ENCODE measurements at regions not wholly inside any gene's neighbourhood (a gene's known extent, or its start where the extent isn't known, plus 50 kb on each side); places are given as distances from the start of the nearest gene placed in this dataset.
A peak's percentile ranks its signal among the peaks of the same experiment; 100 is the strongest.

DNA sequence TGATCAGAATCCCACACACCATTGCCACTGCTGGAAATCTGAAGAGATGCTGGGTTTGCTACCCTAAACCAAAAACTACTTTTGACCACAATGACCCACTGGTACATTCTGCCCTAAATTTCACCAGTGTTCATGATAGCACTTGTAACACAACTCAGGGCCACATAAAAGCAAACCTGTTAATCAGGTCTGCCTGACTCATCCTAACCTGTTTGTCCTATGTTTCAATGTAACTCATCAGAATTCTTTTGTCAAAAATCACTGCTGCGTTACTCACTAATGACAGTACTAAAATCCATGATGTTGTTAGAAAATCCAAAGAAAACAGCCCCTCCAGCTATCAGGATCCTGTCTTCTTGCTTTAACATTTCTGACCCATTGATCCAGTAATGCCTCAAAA is 55.6 kb upstream of the XCR1 start:
- TF ChIP-seq, protein P1, sequence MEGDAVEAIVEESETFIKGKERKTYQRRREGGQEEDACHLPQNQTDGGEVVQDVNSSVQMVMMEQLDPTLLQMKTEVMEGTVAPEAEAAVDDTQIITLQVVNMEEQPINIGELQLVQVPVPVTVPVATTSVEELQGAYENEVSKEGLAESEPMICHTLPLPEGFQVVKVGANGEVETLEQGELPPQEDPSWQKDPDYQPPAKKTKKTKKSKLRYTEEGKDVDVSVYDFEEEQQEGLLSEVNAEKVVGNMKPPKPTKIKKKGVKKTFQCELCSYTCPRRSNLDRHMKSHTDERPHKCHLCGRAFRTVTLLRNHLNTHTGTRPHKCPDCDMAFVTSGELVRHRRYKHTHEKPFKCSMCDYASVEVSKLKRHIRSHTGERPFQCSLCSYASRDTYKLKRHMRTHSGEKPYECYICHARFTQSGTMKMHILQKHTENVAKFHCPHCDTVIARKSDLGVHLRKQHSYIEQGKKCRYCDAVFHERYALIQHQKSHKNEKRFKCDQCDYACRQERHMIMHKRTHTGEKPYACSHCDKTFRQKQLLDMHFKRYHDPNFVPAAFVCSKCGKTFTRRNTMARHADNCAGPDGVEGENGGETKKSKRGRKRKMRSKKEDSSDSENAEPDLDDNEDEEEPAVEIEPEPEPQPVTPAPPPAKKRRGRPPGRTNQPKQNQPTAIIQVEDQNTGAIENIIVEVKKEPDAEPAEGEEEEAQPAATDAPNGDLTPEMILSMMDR (IDR thresholded peaks at IDR 0.05; ENCODE audit: control insufficient read depth, extremely low read depth, insufficient read depth): no peak
- peak; percentile 80 for DNase-seq (ENCODE audit: low read depth)
- no peak overlapping the region for H3K4me3 ChIP-seq (ENCODE audit: low read depth, low read length)

DNA sequence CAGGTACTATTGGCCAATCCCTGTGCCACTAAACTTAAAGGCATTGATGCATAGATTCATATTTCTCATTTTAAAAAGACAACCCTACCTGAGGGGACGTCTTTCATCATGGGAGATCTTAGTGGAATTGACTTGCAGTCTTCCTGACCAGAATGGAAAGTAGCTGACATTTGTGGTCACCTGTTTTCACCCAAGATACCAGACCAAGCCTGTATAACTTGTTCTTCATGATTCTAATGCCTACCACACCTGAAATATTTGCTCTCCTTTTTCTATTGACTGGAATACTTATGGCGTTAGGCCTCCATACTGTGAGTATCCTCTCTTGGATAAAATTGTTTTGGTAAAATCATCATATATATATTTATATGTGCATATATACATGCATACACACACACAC is 54.7 kb upstream of the XCR1 start:
- DNase-seq (ENCODE audit: low read depth): no peak
- TF ChIP-seq, protein P1 (IDR thresholded peaks at IDR 0.05; ENCODE audit: control insufficient read depth, extremely low read depth, insufficient read depth): no peak
- H3K4me3 ChIP-seq (ENCODE audit: low read depth, low read length): no peak overlapping the region

DNA sequence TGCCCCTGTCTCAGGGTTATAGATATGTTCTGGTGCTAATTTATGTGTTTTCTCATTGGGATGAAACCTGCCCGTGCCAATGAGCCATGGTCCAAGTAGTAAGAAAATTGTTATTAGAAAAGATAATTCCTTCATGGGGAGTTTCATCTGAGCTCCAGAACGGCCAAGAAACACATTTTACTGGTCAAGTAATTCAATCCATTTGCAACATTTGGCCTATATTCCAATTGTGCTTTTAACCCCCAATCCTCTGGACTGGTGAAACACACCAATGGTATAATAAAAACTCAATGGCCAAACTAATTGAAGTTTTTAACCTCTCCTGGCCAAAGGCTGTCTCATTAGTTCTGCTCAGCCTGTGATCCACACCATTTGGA is 53.7 kb upstream of the XCR1 start:
- no peak for DNase-seq (ENCODE audit: low read depth)
- TF ChIP-seq, protein P1 (IDR thresholded peaks at IDR 0.05; ENCODE audit: control insufficient read depth, extremely low read depth, insufficient read depth): no peak
- H3K4me3 ChIP-seq (ENCODE audit: low read depth, low read length): no peak overlapping the region

DNA sequence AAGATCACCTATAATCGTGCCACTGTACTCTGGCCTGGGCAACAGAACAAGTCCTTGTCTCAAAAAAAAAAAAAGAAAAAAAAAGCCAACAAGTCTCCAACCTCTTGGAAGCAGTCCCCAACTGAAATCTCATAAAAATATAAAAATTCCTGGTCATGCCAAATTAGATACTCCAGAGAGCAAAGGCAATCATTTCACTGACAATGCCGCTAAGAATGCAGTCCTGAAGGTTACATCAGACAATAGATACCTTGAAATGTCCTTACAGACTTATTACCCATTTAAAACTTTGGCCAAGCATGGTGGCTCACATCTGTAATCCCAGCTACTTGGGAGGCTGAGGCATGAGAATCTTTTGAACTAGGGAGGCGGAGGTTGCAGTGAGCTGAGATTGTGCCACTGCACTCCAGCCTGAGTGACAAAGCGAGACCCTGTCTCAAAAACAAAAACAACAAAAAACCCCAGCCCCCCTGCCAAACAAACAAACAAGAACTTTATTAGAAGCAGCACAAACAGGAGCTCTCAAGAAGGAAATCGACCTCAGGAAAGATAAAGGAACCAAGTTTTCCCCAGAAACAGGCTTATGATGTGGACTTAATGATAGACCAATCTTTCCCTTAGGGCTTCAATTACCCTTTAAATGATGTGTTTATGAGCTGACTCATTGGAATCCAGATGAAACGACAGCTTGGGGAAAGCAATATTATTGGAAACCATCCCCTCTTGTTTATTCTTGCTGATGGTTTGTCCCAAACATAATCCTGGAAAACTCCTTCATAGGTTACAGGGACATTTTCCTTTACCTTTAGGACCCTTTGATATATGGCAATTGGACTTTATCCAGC is 53.1 kb upstream of the XCR1 start:
- no peak overlapping the region for H3K4me3 ChIP-seq (ENCODE audit: low read depth, low read length)
- TF ChIP-seq, protein P1 (IDR thresholded peaks at IDR 0.05; ENCODE audit: control insufficient read depth, extremely low read depth, insufficient read depth): no peak
- DNase-seq (ENCODE audit: low read depth): no peak

DNA sequence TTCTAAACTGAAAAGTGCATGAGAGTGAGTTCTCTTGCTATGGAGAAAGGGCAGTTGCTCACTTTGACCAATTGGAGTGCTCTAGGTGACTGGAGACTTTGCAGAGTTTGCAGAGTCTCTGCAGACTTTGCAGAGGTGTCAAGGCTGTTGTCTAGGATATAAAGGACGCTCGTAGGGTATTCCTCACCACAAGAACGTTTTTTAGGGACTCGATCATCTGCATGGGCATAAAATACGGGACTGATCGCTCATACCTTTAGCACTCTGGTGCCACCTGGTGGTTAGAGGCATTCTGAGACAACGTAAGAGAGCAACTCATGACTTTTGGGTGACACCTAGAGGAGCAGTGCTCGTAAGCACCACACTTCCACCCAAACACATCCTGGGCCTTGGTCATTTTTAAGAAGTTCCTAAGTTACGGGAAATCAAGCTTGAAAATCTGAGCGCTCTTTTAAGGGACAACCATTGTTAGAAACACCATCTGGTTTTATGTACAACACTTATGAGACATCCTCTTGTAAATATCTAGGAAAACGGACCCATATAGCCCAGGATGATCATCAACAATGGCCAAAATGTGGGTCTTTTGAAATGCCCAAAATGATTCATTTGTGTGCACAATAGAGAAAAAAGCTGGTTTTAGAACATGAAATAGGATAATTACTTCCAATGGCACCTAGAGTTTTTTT is 51.6 kb upstream of the XCR1 start:
- no peak overlapping the region for H3K4me3 ChIP-seq (ENCODE audit: low read depth, low read length)
- DNase-seq (ENCODE audit: low read depth): peak; percentile 83
- TF ChIP-seq, protein P1 (IDR thresholded peaks at IDR 0.05; ENCODE audit: control insufficient read depth, extremely low read depth, insufficient read depth): peak; percentile 100

Data from LNCaP clone FGC (cell line).